ENCODE measurements at regions not wholly inside any gene's neighbourhood (a gene's known extent, or its start where the extent isn't known, plus 50 kb on each side); places are given as distances from the start of the nearest gene placed in this dataset.
"Not testable (repeated sequence)": the region's sequence is repeated elsewhere in the genome, so short reads cannot be mapped to it uniquely, and the experiment has no call there.

- Histone ChIP-seq H3K9ac (no peak overlapping the region), H3K27ac (peak overlapping the region; percentile 43; the same call in 1 of the 2 replicates), H3K27me3 (no peaks in the 10 kb centered on the region), H4K20me1 (no peaks in the 10 kb centered on the region), H3K4me1 (peaks cover 11% of the 10 kb centered on the region), H3K4me2 (peak overlapping the region; percentile 32), H3K36me3 (no peaks in the 10 kb centered on the region), H3K9me3 (no peaks in the 10 kb centered on the region), H3K4me3 (no peak overlapping the region)
- no peak for TF ChIP-seq Cebpa-rat (IDR thresholded peaks at IDR 0.05)
These were observed 747.2 kb downstream of the KHDRBS2 start for GRCh38 chr6:61538801-61539200.

- H3K9ac ChIP-seq, H3K27ac ChIP-seq, H3K4me1 ChIP-seq, H3K36me3 ChIP-seq, H3K4me2 ChIP-seq, H3K9me3 ChIP-seq, H3K27me3 ChIP-seq, H3K4me3 ChIP-seq, H4K20me1 ChIP-seq: not testable (repeated sequence)
These were observed 753.3 kb downstream of the KHDRBS2 start for GRCh38 chr6:61532749-61533148.

All from BLaER1 (cell line).